GM18520 (cell line): ENCODE measurements at regions not wholly inside any gene's neighbourhood (a gene's known extent, or its start where the extent isn't known, plus 50 kb on each side); places are given as distances from the start of the nearest gene placed in this dataset.
A peak's percentile ranks its signal among the peaks of the same experiment; 100 is the strongest.

ENCODE experiments used
- ATAC-seq: cut with Tn5 transposase; IDR thresholded peaks from one replicate; pipeline ENCODE4 v1.9.1; 2021; ENCODE audit not compliant: unreplicated experiment

DNA sequence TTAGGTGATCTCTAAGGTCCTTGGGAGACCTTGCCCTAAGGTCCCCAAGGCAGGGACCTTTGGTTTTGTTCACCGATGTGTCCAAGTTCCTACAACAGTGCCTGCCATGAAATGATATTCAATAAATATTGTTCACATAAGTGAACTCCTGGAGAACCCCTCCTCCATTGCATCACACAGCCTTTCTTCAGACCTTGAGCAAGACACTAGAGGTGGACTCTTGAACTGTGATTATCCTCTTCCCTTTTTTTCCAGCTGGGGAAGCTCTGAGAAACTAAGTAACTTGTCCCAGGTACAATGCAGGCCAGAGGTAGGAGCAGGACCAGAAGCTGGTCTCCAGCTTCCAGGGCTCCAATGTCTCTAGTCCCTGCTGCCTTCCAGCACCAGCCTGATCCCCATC lies 76.6 kb upstream of the LMO1 start:
- no peak for ATAC-seq

- no peak for ATAC-seq
Observed at GRCh38 chr11:8339592-8340022, 75.9 kb upstream of the LMO1 start.

DNA sequence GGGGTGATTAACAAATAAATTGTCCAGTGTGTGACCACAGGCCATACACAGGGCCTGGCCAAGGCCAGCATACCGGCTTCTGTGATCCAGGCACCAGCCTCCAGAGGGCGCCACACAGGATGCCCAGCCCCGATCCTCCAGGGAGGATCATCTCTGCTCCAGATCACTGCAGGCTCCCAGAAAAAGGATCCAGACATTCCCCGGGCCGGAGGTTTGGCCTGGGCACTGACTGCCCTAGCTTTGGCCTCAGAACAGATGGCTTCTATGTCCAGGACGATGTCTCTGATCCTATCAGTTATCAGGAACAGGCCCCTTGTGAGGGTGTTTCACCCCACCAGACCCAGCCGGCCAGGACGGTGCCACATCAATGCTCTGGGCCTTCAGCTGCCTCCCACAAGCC lies 74.5 kb upstream of the LMO1 start:
- ATAC-seq, result no peak

GRCh38 chr11:8337130-8337795 lies 73.6 kb upstream of the LMO1 start:
- ATAC-seq, result no peak

DNA sequence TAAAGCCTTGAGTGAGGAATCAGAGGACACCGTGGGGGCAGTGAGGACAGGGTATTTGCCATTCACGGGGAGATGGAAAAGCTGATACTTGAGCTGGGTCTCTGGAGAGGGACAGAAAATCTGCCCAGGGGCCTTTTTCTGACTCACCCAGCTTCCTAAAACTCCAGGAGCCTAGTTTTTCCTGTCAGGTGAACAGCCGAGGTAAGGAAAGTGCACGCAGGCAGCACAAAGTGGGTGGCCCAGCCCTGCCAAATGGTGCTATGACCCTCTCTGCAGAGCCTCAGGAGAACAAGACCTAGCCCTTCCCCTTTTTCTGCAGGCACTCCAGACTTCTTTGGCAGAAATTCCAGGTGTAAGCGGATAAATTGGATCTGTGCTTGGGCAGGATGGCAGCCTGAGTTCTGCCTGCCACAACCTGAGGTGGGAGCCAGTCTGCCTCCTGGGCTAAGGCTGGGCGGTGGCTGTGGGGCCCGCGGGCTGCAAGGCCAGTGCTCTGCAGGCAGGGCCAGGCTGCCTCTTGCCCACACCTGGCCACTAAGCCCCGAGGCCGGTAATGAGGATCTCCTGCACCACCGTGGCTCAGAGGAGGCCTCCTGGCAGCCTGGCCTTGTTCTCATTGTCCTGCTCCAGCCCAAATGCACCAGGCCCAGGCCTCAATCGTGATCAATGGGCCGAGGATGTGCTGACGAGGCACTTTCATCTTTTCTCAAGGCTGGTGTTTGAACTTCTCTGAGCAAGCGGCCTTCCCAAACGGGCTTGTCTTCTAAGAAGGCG lies 72.9 kb upstream of the LMO1 start:
- ATAC-seq, result no peak

DNA sequence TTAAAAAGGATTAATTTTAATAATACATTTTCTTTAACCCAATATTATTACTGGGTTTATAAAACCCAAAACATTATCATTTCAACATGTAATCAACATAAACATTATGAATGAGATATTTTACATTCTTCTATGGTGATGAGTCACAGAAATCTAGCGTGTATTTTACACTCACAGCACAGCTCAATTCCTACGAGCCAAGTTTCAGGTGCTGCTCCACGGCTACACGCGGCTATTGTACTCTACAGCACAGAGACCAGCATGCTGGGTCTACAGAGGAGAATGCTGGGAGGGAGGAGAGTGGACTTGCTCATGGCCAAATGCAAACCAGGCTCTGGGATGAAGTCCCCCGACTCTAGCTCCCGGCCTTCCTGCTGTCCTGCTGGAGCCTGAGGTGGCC lies 72.0 kb upstream of the LMO1 start:
- no peak for ATAC-seq

GRCh38 chr11:8335186-8335585 lies 71.5 kb upstream of the LMO1 start:
- no peak for ATAC-seq

DNA sequence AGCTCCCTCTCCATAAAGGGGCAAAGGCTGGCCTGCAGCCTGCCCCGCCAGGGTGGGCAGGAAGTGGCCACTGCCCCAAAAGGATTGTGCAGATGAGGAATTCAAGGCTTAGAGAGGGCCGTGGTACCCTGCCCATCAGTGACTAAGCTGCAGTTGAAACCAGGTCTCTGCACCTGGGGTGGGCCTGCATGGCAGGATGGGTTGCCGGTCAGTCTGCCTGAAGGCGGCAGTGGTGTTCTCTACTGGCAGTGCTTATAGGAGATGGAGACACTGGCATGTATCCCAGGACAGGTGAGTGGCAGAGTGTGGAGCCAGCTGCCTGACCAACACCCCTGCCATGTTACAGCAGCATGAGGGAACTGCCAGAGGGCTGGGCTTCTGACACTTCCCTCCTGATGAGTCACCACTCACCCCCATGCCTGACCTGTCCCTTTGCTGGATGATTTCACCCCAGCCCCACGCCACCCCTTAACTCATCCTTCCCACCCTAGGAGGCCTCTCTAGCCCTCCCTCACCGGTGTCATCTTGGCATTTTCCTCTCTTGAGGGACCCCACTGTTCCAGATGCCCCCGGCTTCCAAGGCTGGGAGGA lies 70.2 kb upstream of the LMO1 start:
- no peak for ATAC-seq

- ATAC-seq, result no peak
Observed at GRCh38 chr11:8333376-8333775, 69.7 kb upstream of the LMO1 start.

GRCh38 chr11:8332891-8333290 lies 69.2 kb upstream of the LMO1 start:
- ATAC-seq, result no peak

GRCh38 chr11:8332196-8332595 lies 68.5 kb upstream of the LMO1 start:
- ATAC-seq, result no peak

DNA sequence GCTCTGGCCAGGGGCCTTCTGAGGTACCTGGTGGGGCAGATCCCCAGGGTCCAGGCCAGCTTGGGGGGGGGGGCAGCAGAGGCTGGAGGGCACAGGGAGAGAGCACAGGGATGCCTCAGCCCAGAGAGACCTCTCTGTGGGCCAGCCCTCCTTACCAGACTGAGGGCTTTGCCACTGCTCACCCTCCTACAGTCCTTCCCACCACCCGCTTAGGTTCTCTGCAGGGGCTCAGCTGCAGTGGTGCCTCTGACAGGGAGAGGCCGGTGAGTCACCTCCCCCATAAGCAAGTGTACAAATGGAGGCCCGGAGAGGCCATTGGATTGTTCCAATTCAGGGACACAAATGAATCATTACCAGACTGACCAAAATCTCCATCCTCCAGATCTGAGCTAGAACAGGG lies 68.1 kb upstream of the LMO1 start:
- ATAC-seq, result no peak

- ATAC-seq, result no peak
Observed at GRCh38 chr11:8330896-8331295, 67.2 kb upstream of the LMO1 start.

- ATAC-seq, result no peak
Observed at GRCh38 chr11:8330404-8330803, 66.7 kb upstream of the LMO1 start.

DNA sequence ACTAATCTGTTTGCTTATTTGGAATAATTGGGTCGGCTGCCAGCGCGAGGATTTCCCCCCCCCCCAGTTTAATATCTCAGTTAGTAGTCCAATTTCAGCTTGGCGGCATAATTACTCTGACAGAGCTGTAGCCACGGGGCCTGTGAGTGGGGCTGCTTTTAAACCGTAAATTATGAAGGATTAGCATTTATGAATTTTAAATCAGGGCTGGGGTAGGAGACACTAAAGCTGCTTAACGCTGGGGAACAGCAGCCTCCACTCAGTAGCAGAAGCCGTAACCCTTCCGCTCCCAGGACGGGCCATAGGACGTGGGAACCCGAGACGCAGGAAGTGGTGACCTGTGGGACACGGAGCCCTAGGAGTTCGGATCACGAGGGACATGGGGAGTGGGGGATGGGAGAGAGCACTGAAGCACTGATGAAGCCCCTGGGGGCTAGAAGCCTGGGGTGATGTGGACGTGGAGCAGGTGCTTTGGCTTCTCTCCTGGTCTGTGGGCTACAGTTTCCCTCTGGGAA lies 66.2 kb upstream of the LMO1 start:
- no peak for ATAC-seq

- ATAC-seq, result no peak
Observed at GRCh38 chr11:8329336-8329735, 65.7 kb upstream of the LMO1 start.

DNA sequence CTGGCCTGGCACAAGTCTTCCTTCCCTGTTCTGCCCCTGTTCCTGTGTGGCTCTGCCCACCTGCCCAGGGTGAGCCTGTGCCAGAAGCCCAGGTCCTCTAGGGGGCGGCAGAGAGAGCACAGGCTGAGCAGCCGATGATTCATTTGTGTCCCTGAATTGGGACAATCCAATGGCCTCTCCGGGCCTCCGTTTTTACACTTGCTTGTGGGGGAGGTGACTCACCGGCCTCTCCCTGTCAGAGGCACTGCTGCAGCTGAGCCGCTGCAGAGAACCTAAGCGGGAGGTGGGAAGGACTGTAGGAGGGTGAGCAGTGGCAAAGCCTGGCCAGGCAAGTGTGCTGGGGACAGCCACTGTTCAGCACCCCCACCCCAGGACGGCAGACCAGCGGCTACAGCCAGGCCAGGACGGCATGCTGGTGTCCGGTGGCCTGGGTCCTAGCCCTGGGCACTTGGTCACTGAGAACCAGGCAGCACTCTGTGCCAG lies 65.2 kb upstream of the LMO1 start:
- peak; percentile 34 for ATAC-seq

GRCh38 chr11:8328231-8328794 lies 64.6 kb upstream of the LMO1 start:
- no peak for ATAC-seq

GRCh38 chr11:8327761-8328192 lies 64.1 kb upstream of the LMO1 start:
- ATAC-seq, result peak; percentile 81

DNA sequence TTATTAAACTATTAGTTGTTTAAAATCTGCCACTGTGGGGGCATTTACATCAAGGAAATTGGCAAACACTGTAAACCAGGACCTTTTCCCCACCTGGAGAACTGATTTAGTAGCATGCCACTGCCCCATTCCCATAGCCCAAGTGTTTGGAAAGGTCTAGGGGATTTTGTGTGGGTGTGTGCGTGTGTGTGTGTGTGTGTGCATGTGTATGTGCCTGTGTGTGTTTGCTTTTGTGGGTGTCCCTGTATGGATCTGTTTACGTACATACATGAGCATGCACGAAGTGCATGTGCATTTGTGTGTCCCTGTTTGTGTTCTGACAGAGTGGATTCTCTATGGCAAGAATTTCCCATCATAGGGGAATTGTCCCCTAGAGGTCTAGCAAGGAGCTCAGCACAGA lies 62.7 kb upstream of the LMO1 start:
- ATAC-seq, result no peak

GRCh38 chr11:8325591-8326304 lies 62.1 kb upstream of the LMO1 start:
- ATAC-seq, result no peak
